ENCODE measurements at regions not wholly inside any gene's neighbourhood (a gene's known extent, or its start where the extent isn't known, plus 50 kb on each side); places are given as distances from the start of the nearest gene placed in this dataset.
"Not testable (repeated sequence)": the region's sequence is repeated elsewhere in the genome, so short reads cannot be mapped to it uniquely, and the experiment has no call there.

DNA sequence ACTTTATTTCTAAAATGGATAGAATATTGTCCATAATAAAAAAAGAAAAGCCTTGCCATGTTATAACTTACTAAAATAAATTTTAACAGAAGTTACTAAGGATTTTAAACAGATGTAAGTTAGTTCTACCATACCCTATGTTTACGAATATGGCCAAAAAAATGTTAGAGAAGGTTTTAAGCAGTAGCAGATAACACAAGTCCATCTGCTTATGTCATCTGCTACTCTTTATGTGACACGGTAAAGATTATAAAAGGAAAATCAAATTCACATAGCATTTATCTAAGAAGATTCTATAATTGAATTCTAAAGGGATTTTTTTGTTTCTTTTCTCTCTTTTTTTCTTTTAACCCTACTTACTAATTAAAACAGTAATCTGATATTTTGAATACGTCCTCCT, 114.2 kb upstream of the MIR17HG start:
- DNase-seq, result no peak

DNA sequence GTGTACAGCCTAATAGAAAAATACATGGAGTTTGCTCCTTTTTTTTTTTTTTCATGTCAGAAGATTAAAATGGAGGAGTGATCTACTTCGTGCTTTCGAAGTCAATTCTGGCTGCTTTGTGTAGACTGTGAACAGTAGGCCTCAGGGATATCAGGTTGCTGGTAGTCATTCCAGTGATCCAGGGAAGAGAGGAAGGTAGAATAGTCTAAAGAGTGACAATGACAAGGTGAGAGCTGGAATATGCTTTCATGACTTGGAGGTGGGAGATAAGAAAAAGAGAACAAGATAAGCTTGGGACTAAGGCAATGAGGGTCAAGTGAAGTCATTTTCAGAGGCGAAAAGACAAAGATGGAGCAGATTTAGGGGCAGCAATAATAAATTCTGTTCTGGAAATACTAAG, 111.3 kb upstream of the MIR17HG start:
- DNase-seq, result no peak

DNA sequence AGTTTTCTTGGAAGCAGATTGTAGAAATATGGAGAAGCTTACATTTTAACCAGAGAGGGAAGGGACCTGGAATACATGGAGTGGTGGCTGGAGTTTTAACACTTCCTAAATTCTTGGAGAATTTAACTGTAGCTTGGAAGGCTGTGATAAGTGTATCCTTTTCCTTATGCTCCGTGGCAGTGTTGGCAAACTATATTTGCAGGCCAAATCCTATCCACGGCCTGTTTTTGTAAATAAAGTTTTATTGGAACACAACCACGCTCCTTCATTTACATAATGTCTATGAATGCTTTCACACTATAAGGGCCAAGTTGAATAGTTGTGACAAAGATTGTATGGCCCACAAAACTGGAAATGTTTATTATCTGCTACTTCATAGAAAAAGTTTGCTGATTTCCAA, 110.6 kb upstream of the MIR17HG start:
- no peak for DNase-seq

DNA sequence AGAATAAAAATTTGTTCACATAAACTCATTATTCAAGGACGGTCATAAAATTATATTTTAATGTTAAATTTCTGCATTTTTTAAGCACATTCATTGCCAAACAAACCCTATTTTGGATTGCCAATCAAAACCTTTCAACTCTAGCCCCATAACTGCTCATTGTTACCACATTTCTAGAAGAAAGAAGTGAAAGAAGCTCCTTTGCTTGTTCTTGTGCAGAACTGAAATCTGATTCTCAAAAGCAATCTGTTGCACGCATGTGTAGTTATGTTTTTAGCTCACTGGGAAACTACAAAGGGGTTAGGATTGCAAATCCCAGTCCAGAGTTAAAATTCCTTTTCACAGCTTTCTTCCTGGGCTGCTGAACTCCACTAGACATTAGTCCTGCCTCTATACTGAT, 109.5 kb upstream of the MIR17HG start:
- DNase-seq, result no peak

DNA sequence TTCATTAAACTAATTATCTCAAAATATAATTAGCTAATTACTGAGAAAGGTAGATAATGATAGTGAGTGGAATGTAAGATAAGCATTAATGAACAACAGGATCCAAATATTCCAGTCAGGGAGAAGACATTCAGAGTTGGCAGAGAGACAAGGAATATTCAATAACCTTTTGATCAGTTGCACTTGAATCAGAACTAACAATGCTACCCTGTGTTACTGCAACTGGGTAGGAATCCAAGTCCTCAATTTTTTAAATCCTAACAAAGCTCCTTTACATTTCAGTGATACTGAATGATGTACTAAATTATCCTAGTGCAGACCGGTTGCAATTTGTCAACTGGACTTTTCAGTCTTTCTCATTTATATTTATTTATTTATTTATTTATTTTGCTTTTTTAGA, 107.1 kb upstream of the MIR17HG start:
- no peak for DNase-seq

DNA sequence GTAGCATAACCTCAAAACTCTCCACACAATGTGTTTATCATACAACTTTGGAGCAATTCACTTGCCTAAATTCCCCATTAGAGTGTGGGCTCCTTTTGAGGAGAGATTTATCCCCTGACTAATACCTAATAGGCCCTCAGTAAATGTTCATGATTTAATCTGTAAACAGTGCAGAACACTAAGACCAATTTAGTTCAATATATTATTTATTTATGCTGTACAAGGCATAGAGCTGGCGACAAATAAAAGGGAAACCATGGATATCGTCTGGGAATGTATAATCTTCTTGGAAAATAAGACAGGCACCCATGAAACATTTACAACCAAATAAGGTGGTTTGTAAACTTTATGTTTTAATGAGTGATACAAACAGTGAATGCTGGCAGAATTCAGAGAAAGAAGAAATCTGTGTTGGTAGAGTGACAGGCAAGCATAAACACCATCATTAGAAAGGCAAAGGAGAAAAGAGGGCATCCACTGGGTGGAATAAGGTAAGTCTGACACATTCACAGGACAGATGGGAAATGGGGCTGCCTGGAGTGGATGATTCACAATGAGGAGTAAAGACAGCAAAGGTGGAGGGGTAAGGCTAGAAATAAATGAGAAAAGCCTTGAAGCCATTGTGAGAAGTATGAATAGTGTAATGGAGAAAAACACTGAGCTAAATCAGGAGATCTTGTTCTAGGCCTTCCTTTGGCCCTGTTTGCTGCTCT, 106.1 kb upstream of the MIR17HG start:
- DNase-seq, result no peak

DNA sequence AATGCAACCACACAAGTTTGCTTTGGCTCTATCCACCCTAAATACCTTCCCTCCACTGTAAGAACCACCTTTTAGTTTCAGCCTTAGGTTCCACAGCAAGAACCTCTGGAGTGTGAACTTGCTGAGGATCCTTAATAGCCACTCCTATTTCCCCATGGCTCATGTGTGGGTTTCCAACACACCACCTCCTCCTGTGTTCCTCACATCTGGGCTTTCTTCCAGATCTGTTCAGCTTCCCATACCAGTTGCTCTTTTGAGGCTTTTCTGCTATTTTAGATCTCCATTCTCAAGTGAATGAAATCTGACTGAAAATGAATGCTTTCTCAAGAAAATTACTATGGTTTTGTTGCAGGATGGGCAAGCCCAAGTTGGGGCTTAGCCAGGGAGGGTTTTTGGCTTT, 104.8 kb upstream of the MIR17HG start:
- no peak for DNase-seq

DNA sequence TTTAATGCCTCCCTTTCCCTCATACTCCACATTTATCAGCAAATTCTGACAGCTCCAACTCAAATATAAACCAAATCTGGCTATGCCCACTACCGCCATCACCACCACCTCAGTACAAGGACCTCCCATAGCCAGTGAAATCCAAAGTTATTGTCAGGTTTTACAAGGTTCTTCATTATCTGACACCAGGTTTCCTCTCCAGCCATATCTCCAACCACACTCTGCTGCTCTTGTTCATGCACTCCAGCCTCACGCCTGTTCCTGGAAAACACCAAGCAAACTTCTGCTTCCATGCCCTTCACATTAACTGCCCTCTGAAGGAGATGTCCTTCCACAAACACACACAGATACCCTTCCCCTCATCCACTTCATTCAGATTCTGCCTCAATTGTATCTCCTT, 102.2 kb upstream of the MIR17HG start:
- no peak for DNase-seq

DNA sequence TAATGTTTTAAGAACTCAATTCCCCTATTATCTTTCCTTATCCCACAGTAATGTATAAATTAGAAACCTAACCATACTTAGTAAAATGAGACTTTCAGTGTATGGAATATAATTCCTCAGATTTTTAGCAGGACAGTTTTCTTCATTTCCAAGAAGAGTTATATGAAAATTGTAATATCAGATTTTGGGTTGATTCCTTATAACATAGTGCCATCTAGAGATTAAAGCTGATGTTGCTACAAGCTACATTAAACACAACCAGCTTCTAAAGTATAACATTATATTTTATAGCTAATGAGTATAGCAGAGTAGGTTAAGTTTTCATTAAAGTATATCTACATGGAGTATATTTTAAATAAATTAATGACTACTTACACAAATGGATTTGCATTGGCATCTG, 99.7 kb upstream of the MIR17HG start:
- no peak for DNase-seq

DNA sequence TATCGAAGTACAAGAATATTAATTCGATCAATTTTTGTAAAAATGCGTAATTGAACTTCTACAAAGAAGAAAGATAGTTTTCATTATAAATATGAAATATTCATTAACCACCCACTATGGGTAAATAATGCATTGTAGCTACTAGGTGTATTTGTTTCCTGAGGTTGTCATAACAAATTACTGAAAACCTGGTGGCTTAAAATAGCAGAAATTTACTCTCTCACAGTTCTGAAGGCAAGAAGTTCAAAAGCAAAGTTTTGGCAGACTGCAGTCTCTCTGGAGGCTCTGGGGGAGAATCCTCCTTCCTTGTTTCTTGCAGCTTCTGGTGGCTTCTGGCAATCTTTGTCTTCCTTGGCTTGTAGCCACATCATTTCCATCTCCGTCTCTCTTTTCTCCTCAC, 99.2 kb upstream of the MIR17HG start:
- no peak for DNase-seq

DNA sequence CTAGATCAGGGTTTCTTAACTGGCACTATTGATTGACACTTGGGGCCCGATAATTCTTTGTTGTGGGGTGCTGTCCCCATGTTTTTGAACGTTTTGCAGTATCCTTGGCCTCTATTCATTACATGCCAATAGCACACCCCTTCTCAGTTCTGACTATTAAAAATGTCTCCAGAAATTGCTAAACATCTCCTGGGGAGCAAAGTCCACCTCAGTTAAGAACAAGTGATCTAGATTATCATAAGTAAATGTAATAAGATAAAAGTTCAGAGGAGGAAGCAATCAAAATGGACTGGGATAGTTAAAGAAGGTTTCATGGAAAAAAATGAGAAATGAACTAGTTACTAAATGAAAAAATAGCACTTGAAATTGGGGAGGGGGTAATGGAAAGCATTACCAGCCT, 98.1 kb upstream of the MIR17HG start:
- DNase-seq, result no peak

DNA sequence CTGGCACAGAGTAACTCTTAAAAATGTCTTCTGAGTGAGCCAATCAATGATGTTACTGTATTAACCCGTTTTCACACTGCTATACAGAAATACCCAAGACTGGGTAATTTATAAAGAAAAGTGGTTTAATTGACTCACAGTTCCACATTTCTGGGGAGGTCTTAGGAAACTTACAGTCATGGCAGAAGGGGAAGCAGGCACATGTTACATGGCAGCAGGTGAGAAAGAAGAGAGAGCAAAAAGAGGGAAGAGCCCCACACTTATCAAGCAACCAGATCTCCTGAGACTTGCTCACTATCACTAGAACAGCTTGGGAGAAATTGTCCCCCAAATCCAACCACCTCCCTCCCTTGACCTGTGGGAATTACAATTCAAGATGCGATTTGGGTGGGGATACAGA, 97.6 kb upstream of the MIR17HG start:
- DNase-seq, result no peak

DNA sequence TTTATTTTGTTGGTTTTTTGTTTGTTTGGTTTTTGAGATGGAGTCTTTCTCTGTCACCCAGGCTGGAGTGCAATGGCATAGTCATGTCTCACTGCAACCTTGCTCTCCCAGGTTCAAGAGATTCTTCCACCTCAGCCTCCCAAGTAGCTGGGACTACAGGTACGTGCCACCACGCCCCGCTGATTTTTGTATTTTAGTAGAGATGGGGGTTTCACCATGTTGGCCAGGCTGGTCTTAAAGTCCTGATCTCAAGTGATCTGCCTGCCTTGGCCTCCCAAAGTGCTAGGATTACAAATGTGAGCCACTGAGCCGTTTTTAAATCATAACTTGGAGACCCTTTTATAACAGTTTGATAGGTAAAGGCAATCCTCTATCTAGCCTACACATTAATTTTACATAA, 95.9 kb upstream of the MIR17HG start:
- DNase-seq, result not testable (repeated sequence)

DNA sequence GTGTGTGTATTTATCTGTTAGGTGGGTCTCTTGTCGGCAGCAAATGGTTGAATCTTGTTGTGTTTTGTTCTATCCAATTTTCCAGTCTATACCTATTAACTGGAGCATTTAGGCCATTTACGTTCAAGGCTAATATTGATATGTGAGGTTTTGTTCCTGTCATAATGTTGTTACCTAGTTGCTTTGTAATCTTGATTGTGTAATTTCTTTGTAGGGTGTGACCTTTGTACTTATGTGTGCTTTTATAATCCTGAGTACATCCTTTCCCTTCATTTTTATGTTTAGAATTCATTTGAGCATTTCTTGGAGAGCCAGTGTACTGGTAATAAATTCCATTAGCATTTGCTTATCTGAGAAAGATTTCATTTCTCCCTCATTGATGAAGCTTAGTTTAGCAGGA, 83.0 kb upstream of the MIR17HG start:
- no peak for DNase-seq

DNA sequence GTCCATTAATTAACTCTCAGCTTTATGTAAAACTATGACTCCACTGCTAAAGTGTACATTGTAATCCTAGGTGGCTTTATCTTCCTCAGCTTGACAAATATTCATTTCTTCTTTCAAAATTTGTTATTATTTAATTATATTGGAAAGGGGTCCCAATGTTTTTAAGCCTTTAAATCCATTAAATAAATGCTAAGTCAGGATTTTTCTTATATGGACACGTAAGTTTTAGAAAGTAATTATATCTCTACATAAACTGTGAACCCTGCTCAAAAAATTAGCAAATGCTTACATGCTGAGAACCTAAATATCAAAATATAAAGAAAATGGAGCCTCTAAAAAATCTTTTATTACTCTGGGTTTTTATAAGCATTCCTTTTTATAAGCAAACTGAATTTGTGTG, 78.2 kb upstream of the MIR17HG start:
- no peak for DNase-seq

DNA sequence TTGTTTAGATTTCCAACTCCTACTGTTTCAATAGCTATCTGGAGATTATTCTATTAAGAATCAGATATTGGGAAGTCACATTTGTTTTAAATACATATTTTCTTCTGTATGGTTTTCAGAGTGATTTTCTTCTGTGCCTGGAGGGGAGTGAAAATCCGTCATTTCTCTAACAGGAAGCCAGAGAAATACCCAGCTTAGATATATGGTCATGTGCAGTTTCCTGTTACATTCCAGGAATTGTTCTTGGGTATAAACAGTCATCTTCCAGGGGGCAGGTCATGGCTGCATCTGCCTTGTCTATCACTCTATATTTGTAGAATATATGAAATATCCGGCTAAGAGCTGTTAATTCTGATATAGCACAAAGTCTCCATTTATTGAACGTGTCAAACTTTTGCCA, 77.5 kb upstream of the MIR17HG start:
- no peak for DNase-seq

DNA sequence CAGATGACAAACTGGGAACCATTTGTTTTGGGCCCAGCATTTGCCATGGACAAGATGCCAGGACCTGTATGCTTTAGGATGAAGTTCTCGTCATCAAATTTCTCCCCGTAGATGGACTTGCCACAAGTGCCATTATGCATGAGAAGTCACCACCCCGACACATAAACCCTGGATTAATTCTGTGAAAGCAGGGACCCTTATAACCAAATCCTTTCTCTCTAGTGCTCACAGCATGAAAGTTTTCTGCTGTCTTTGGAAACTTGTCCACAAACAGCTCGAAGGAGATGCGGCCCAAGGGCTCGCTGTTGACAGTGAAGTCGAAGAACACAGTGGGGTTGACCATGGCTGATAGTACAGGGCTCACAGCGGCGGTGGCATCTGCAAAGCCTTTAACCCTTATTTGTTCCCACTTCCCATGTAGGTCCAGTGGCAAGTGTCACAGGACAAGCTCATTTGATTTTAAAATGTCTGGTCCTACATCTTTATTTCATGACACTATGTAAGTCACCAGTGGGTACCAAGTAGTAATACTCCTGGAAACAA, 75.2 kb upstream of the MIR17HG start:
- DNase-seq, result no peak

DNA sequence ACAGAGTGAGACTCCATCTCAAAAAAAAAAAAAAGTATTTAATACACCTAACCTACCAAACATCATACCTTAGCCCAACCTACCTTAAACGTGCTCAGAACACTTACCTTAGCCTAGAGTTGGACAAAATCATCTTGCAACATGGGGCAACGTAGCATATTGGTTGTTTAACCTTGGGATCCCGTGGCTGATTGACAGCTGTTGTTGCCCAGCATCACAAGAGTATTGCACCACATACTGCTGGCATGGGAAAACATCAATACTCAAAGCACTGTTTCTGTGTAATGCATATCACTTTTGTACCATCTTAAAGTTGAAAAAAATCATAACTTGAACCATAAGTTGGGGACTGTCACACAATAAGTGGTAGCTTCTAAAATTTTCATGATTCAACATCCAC, 73.8 kb upstream of the MIR17HG start:
- DNase-seq, result no peak

DNA sequence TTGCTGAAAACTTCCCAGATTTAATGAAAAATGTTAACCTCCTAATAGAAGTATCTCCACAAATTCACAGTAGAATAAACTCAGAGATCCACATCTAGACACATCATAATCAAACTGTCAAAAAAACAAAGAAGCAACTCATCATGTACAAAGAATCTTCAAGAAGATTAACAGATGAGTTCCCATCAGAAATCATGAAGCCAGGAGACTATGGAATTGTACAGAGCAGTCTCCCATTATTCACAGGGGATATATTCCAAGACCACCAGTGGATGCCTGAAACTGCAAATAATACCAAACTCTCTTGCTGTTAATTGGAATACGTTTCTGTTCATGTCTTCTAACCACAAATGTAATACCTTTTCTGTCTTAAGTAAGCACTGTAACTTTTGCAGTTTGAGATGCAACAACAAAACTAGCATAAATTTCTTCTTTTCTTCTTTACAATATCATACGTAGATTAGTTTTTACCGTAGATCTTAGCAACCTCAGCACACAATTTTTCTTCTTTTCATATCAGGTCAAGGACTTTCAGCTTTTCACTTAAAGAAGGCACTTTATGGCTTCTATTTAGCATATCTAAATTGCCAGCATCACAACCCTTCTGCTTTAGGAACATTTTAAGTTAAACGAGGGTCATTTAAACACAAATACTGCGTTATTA, 70.3 kb upstream of the MIR17HG start:
- DNase-seq, result no peak

DNA sequence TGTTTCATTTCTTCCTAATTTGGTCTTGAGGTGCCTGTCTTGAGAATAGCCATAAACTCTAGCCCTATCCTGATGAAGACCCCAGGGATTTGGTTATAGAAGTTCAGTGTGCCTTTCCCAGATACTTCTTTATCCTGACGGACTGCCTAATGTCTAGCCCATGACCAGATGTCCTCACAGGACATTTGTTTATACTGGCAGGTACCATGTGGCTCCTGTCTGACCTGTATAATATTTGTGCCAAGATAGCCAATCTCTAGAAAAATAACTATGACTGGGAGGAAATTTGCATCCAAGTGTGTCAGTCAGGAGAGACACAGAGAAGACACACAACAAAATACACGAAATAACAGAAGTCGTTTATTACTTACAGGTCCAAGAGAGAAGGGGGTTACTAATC, 69.2 kb upstream of the MIR17HG start:
- DNase-seq, result no peak

DNA sequence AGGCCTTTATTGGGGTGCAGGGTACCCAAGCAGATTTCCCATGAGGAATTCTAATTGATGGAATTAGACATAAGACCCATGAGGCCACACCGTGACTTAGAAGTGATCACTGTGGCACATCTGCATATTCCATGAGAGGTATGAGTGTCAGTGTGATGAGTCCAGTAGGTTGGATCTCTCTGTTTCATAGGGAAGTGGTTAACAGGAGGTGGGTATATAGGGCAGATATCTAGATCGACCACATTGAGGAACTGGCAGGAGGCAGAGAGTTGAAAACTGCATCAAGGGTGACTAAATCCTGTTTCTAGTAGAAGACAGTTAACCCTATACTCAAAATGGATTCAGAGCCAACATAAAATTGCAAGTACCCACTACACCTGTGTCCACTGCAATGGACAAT, 68.6 kb upstream of the MIR17HG start:
- no peak for DNase-seq

DNA sequence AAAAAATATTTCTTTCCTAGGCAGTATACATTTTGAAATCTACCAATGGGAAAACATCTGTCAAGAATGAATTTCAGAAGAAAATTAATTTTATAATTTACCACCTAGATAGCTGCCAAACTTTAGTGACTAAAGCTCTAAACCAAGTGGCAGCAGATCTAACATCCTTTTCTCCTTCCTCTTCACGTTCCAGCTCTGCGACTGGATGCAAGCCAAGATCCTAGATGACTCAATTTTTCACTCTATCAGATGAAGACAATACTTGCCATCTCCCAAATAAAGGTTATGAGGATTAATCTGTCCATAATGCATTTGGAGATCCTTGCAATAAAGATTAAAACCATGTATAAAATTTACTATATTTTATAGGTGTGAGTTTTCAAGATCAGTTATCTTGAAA, 66.7 kb upstream of the MIR17HG start:
- no peak for DNase-seq

DNA sequence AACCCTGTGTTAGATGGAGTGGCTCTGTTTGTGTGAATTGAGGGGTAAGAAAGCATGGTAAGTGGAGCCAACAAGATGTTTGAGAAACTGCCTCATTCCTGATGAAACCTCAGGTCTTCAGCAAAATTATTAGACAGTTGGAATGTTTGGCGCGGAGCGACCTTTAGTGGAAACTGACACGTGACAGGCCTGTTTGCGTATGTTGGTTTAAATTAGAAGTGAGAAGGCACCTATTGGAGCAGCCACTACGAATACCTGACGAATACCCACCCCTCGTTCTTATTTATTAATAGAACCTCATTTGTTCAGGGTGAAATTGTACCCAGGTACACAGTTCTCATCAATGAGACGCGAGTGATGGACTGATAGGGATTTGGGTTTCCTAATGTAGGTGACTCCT, 63.2 kb upstream of the MIR17HG start:
- no peak for DNase-seq

DNA sequence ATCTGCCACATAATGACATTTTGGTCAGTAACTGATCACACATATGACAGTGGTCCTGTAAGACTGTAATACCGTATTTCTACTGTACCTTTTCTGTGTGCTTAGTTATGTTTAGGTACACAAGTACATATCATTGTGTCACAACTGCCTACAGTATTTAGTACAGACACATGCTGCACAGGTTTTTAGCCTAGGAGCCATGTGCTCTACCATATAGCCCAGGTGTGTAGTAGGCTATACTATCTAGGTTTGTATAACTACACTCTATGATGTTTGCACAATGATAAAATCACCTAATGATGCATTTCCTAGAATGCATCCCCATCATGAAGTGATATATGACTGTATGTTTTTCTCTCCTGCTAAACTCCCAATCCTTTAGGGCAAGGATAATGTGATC, 61.2 kb upstream of the MIR17HG start:
- no peak for DNase-seq

DNA sequence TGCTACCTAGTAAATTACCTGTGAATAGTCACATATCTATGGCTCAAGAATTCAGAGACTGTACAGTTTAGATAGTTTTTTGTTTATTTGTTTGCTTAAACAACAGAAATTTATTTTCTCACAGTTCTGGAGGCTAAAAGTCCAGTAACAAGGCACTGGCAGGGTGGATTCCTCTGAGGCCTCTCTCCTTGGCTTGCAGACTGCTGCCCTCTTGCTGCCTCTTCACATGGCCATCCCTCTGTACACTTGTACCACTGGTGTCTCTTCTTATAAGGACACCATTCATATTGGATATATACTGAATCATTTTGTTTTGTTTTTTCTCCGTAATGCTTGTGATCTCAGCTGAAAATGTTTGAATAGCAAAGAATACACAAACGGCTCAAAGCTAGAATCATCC, 56.4 kb upstream of the MIR17HG start:
- DNase-seq, result no peak

All from stimulated activated CD4-positive, alpha-beta T cell treated with anti-CD3 and anti-CD28 coated beads, Interleukin-4, amount 100 ng/mL, for 24 hours (primary cell).